Type B pancreatic cell (in vitro differentiated cells): ENCODE measurements at regions not wholly inside any gene's neighbourhood (a gene's known extent, or its start where the extent isn't known, plus 50 kb on each side); places are given as distances from the start of the nearest gene placed in this dataset.

ENCODE experiments used
- DNase-seq: peaks from one replicate; pipeline ENCODE4 v3.0.0; 2021; ENCODE audit warnings: mixed read lengths; ENCODE audit not compliant: unreplicated experiment; ENCODE audit errors: extremely low spot score
- H3K27ac Mint-ChIP-seq: 2 replicates; pipeline ENCODE4 v1.8.0; 2021; ENCODE audit warnings: mild to moderate bottlenecking, mixed read lengths
- H3K27me3 Mint-ChIP-seq: 2 replicates; pipeline ENCODE4 v1.8.0; 2021; ENCODE audit warnings: mixed read lengths
- H3K36me3 Mint-ChIP-seq: 2 replicates; pipeline ENCODE4 v1.8.0; 2021; ENCODE audit warnings: mixed read lengths
- H3K4me1 Mint-ChIP-seq: one replicate; pipeline ENCODE4 v1.8.0; 2021; ENCODE audit warnings: mixed read lengths; ENCODE audit not compliant: unreplicated experiment
- H3K4me3 Mint-ChIP-seq: 2 replicates; pipeline ENCODE4 v1.8.0; 2021; ENCODE audit warnings: mild to moderate bottlenecking, mixed read lengths
- H3K9me3 Mint-ChIP-seq: 2 replicates; pipeline ENCODE4 v1.8.0; 2021; ENCODE audit warnings: mixed read lengths
- CTCF ChIP-seq: fragments of 200-600 bp; sonication (generic); conservative IDR thresholded peaks from 2 replicates; pipeline ENCODE4 v1.5.0; 2021; ENCODE audit warnings: antibody characterized with exemption, mild to moderate bottlenecking

- Mint-ChIP-seq H3K27ac (no peak overlapping the region), H3K27me3 (peaks cover 14% of the 10 kb centered on the region), H3K4me3 (no peak overlapping the region), H3K36me3 (no peaks in the 10 kb centered on the region), H3K4me1 (peaks cover 18% of the 10 kb centered on the region), H3K9me3 (no peaks in the 10 kb centered on the region)
- DNase-seq, result no peak
- TF ChIP-seq CTCF, result no peak
Observed at GRCh38 chr2:18787726-18788125, 198.4 kb upstream of the NT5C1B start.

- DNase-seq, result no peak
- Mint-ChIP-seq H3K27ac (no peak overlapping the region), H3K9me3 (no peaks in the 10 kb centered on the region), H3K4me3 (no peak overlapping the region), H3K36me3 (no peaks in the 10 kb centered on the region), H3K27me3 (peaks cover 7% of the 10 kb centered on the region), H3K4me1 (peaks cover 4% of the 10 kb centered on the region)
- TF ChIP-seq CTCF, result no peak
Observed at GRCh38 chr2:18784245-18784644, 194.9 kb upstream of the NT5C1B start.

DNA sequence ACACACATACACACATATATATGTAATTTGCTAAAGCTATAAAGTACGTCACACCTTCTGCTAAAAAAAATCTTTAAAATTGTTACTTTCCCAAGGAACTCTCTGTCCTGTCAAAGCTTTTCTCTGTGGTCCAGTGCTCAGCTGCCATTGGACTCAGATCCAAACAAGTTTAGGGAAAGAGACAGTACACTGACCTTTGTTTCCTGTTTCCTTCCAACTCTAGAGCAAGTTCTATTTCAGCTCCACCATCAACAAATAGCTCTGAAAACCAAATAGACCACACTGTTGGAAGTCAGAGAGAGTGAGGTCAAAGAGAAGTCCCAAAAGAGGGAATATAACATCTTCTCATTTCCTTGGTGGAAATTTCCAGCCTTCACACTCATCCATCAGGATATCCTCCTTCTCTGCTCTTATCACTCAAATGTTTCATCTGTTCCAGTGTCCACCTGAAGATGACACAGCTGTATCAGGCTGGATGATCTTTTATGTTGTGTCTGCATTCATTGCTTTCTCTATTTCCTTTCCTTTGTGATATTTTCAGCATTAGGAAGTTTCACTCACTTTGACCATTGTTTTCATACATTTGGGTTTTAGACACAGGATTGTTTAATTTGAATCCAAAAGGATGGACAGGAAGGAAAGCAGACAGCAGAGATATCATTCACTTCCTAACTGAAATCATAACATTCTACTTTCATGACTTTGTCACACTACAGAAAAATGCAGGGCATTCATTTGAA lies 192.3 kb upstream of the NT5C1B start:
- TF ChIP-seq CTCF, result no peak
- Mint-ChIP-seq H3K27me3 (peaks cover 3% of the 10 kb centered on the region), H3K27ac (no peak overlapping the region), H3K36me3 (no peaks in the 10 kb centered on the region), H3K4me3 (no peak overlapping the region), H3K4me1 (peaks cover 17% of the 10 kb centered on the region), H3K9me3 (no peaks in the 10 kb centered on the region)
- DNase-seq, result no peak

- DNase-seq, result no peak
- Mint-ChIP-seq H3K27me3 (peaks cover 6% of the 10 kb centered on the region), H3K9me3 (peaks cover 5% of the 10 kb centered on the region), H3K27ac (no peak overlapping the region), H3K4me1 (peaks cover 23% of the 10 kb centered on the region), H3K36me3 (peaks cover 4% of the 10 kb centered on the region), H3K4me3 (no peak overlapping the region)
- no peak for TF ChIP-seq CTCF
Observed at GRCh38 chr2:18777250-18777812, 188.0 kb upstream of the NT5C1B start.

DNA sequence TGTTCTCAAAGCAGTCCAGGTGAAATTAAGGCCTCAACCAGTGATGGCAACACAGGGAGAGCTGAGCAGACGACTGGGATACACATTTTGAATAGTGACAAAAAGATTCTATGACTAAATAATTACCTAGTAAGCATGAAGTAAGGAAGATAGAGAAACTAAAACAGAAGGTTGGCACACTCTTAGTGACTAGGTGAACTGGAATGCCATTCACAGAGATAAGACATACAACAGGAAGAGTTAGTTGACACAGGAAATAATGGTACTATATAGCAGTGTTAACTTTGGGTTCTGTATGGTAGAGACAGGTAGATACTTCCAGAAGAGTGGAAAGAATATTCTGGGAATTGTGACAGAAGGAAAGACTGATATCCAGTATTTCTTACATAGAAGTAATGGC lies 181.8 kb upstream of the NT5C1B start:
- peaks cover 4% of the 10 kb centered on the region for H3K27me3 Mint-ChIP-seq
- TF ChIP-seq CTCF, result no peak
- peaks cover 14% of the 10 kb centered on the region for H3K9me3 Mint-ChIP-seq
- H3K4me3 Mint-ChIP-seq, result no peak overlapping the region
- H3K27ac Mint-ChIP-seq, result no peak overlapping the region
- H3K36me3 Mint-ChIP-seq, result peaks cover 4% of the 10 kb centered on the region
- DNase-seq, result no peak
- H3K4me1 Mint-ChIP-seq, result peaks cover under 1% of the 10 kb centered on the region
